Heart left ventricle (tissue), 13 donors: ENCODE measurements at regions not wholly inside any gene's neighbourhood (a gene's known extent, or its start where the extent isn't known, plus 50 kb on each side); places are given as distances from the start of the nearest gene placed in this dataset.

Experiments
- POLR2A ChIP-seq, 2 donors: fragments of 450-650 bp; IDR thresholded peaks; one replicate each; pipeline ENCODE4 v1.6.1; 2017; ENCODE audit warnings: antibody characterized with exemption in 2 of 2, mild to moderate bottlenecking in 2 of 2, moderate library complexity in 2 of 2
- TF ChIP-seq, protein P1 (sequence below), 12 donors: fragments of 200-600 bp; sonication (generic) in 4 of 12; IDR thresholded peaks; one replicate each; pipeline versions ENCODE4 v1.5.0 to v1.8.0; 2018 to 2022; ENCODE audit warnings: antibody characterized with exemption in 12 of 12, mild to moderate bottlenecking in 5 of 12
- donor health status: ischemic (EF 13 %, LVEDD 7.1; RV severe dilation, severe dysfunction).
- donor health status: DM: no; HTN: yes; CAD: no.
- donor health status: DM: no; HTN: no; CAD: no.
- donor health status: ischemic (EF 25% LVEDD 6.9; RV normal size, moderate dysfunction).
- donor health status: ischemic (EF 25% LVEDD 5.7; RV mildly dilated, moderate dysfunction).
- donor health status: ischemic (EF 35%, LVEDD 5.7; RV mildly dilated, moderate dysfunction).
- donor health status: nonischemic (EF 11% LVEDD 7.7; RV severe dilation, severe dysfunction).
- donor health status: DM: yes; HTN: yes; CAD: no.
- donor health status: PGD.
- donor health status: ischemic (EF 29% LVEDD 5.4; RV normal size, mild dysfunction).
- donor health status: nonischemic (EF 23%, LVEDD 6.1; RV moderate dilation, normal function).

DNA sequence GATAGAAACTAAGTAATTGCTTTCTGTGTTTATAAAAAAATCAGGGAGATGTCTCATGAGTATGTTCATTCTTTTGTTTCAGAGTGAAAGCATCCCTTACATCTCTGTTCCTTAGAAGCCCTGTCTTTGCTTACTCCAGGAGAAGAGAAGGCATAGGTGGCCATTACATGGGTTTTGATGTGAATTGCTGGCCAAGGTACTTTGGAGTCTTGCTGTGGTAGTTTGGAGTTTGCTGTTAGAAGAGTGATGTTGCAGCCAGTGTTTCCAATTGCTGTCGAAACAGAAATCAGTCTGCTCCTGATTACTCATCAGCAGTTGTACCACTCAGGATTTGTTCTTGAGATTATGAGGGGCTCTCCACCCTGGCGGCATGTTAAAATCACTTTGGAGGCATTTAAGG lies 97.8 kb upstream of the KLHL14 start:
- TF ChIP-seq, protein P1, sequence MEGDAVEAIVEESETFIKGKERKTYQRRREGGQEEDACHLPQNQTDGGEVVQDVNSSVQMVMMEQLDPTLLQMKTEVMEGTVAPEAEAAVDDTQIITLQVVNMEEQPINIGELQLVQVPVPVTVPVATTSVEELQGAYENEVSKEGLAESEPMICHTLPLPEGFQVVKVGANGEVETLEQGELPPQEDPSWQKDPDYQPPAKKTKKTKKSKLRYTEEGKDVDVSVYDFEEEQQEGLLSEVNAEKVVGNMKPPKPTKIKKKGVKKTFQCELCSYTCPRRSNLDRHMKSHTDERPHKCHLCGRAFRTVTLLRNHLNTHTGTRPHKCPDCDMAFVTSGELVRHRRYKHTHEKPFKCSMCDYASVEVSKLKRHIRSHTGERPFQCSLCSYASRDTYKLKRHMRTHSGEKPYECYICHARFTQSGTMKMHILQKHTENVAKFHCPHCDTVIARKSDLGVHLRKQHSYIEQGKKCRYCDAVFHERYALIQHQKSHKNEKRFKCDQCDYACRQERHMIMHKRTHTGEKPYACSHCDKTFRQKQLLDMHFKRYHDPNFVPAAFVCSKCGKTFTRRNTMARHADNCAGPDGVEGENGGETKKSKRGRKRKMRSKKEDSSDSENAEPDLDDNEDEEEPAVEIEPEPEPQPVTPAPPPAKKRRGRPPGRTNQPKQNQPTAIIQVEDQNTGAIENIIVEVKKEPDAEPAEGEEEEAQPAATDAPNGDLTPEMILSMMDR (IDR thresholded peaks at IDR 0.05) = no peak
- TF ChIP-seq POLR2A (IDR thresholded peaks at IDR 0.05) = no peak
